G401 (cell line): ENCODE measurements at regions not wholly inside any gene's neighbourhood (a gene's known extent, or its start where the extent isn't known, plus 50 kb on each side); places are given as distances from the start of the nearest gene placed in this dataset.

Experiments used
- DNase-seq: peaks from one replicate; pipeline ENCODE4 v3.0.0-alpha.2; 2015; ENCODE audit warnings: low spot score
- in situ Hi-C: cut with HindIII; loops from 2 replicates; pipeline ENCODE4 v1.10.0; 2016; ENCODE audit warnings: low sequenced_read_pairs, mixed read lengths

DNA sequence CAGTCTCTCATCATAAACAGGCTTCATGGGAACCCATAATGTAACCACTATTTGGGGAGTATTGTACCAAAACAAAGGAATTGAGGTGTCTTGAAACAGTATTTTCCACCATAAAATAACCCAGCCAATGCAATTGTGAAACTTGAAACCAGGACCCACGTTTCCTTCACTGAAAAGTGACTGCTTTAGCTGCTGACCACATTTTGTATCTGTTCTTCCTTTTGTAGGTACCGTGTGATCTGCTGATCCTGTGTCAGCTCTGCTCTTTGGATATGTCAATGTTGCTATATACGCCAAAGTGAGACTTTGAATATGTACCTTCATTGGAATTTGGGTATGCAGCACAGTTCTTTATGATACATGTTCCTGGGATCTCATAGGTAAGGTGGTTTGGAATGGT is 95.1 kb upstream of the CNTN1 start:
- DNase-seq, result no peak
- in situ Hi-C loops, result no loop called here

DNA sequence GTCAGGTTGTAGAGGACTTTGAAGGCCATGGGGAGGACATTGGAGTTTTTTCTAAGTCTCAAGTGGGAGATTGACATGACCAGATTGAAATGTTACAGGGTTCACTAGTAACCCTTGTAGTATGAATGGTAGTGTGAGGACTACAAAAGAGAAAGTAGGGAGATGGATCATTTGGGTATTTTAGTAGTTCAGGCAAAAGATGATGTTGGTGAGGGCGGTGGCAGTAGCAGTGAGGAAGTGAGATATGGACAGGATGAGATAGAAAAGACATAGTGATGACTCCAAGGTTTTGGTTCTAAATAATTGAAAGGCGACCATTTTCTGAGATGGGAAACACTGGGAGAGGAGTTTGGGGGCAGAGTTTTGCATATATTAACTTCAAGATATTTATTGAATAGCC is 94.2 kb upstream of the CNTN1 start:
- in situ Hi-C loops, result no loop called here
- no peak for DNase-seq

DNA sequence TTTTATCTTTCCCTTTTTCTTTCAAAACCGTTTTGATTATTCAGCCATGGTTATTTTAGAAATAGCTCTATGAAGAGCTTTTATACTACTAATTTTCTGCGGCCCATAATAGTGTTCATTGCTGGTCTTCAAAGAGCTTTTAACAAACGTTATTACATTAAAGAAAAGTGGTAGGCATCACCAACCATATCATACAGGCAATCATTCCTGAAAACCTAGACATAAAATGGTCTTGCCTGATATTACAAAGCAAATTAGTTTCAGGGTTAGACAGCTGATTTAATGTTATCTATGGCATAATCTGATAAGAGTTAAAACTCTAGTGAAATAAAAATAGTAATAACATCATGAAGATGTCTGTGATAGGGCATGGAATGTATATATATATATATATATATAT is 89.7 kb upstream of the CNTN1 start:
- no peak for DNase-seq
- in situ Hi-C loops, result no loop called here

DNA sequence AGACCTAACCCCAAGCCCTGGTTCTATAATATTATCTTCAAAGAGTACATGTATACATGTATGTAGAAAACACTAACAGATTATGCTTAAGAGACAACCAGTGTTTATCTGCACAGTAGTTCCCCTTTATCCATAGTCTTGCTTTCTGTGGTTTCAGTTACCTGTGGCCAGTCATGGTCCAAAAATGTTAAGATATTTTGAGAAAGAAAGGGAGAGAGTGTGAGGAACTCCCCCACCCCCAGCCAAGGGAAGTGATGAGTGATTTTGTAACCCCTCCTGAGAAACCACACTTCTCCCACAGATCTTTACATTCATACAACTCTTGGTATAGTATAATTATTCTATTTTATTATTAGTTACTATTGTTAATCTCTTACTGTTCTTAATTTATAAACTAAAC is 77.3 kb upstream of the CNTN1 start:
- no peak for DNase-seq
- in situ Hi-C loops, result no loop called here

DNA sequence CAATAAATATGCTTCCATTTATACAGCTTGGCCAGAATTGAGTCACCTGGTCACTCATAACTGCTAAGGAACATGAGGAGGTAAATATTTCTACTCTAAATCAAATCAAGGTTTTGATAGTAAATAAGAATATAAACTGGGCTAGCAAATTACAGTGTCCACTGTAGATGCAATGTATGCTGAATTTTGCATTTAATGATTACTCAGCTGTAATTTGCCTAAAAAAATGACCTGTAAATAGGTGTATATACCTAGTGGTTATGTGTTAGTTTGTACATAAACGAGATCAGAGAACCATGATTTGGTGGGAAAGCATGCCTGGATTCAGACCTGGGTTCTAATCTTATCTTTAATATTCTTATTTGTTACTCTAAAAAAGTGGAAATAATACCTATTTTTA is 76.6 kb upstream of the CNTN1 start:
- DNase-seq, result no peak
- in situ Hi-C loops, result no loop called here

DNA sequence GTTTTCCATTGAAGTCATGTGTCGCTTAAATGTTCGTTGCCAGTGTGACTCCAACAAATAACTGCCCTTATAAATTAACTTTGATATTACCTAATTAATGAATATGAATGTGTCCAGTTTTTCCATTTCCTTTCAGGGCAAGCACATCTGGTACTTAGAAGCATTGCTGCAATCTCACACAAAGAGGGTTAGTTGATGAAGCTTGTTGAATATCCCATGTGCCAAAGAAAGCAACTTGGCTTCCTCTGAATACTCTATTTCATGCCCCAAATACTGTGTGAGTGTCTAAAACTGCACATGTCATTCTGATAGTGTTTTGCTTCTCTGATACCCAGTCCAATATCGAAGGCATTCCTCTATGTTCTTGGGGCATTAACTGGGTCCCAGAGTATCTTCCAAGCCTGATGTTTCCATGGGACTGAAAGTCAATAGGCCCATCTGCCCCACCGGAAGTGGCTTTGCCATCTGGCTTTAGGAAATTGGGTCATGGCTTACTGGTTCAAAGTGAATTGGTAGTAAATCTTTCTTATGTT is 75.8 kb upstream of the CNTN1 start:
- peak; percentile 28 for DNase-seq
- in situ Hi-C loops, result no loop called here

DNA sequence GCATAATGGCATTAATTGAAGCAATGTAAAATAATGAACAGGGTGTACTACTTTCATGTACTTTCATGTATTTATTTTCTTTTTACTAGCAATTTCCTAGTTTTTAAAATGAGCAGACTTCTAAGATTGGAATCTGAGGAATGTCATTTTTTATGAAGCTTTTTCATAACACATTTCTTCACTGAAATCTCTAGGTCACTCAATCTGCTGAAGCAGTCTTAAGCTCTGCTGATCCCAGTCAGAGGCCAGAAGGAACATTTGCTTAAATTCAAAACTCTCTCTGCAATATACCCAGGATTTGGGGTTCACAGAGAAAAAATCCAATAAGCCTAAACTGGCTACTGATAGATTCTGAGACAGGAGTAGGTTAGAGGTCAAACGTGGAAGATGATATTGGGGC is 73.6 kb upstream of the CNTN1 start:
- in situ Hi-C loops, result no loop called here
- no peak for DNase-seq

DNA sequence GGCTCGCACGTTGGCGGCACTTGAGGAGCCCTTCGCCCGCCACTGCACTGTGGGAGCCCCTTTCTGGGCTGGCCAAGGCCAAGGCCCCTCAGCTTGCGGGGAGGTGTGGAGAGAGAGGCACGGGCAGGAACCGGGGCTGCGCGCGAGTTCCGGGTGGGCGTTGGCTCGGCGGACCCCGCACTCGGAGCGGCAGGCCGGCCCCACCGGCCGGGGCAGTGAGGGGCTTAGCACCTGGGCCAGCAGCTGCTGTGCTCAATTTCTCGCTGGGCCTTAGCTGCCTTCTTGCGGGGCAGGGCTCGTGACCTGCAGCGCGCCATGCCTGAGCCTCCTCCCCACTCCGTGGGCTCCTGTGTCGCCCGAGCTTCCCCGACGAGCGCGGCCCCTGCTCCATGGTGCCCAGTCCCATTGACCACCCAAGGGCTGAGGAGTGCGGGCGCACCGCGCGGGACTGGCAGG is 71.6 kb upstream of the CNTN1 start:
- in situ Hi-C loops, result no loop called here
- no peak for DNase-seq

DNA sequence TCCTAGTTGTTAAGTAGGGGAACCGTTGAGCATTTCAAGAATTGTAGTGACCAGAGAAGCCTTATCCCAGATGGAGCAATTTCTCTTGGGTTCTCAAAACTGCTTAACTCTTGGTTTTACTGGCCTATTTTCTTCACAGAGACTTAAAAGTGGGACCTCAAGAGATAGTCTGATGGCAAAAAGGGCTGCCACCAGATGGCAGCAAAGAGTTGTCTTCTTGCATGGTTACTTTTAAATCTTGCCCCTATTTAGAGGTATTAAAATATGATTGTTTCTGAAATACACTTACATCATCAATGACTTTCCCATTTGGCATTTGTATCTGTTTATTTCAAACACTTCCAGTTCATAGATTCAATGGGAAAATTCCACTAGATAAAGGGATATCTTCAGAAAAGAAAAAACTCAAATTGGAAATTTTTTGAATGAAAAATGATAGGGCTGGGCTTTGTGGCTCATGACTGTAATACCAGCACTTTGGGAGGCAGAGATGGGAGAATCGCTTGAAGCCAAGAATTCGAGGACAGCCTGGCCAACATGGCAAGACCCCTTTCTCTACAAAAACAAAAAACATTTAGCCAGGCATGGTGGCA is 69.9 kb upstream of the CNTN1 start:
- DNase-seq, result peak; percentile 78
- in situ Hi-C loops, result no loop called here

DNA sequence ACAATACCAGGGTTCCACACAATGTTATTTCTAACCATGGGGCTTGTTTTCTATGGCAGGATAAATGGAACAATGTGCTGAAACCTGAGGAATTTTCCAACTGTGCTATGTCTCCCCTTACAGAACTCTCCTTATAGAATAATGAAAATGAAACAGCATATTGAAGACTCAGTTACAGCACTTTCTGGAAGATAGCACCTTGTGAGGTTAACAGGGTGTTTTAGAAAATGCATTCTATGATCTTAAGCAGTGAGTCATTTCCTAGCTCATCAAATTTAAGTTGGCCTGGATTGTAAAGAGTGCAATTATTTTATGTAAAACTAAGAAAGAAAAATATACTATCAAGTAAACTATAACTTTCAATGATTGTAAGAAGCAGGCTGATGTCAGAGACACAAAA is 60.1 kb upstream of the CNTN1 start:
- DNase-seq, result no peak
- in situ Hi-C loops, result no loop called here

DNA sequence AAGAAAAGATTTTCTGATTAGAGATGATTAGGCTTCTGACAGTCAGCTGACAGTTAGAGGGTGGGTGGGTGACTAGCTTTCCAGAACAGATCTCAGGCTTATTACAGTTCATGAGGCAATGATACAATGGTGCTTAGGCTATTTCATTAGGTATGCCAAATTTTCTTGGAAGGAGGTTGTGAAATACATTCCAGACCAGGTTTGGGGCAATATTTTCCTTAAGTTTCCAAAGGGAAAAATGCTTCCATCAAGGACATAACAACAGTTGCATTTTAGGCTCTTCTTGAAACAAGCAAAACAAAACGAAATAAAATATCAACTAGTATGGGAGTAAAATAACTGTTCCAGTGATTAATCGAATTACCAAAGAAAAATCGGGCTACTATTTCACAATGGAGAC is 59.3 kb upstream of the CNTN1 start:
- in situ Hi-C loops, result no loop called here
- no peak for DNase-seq

DNA sequence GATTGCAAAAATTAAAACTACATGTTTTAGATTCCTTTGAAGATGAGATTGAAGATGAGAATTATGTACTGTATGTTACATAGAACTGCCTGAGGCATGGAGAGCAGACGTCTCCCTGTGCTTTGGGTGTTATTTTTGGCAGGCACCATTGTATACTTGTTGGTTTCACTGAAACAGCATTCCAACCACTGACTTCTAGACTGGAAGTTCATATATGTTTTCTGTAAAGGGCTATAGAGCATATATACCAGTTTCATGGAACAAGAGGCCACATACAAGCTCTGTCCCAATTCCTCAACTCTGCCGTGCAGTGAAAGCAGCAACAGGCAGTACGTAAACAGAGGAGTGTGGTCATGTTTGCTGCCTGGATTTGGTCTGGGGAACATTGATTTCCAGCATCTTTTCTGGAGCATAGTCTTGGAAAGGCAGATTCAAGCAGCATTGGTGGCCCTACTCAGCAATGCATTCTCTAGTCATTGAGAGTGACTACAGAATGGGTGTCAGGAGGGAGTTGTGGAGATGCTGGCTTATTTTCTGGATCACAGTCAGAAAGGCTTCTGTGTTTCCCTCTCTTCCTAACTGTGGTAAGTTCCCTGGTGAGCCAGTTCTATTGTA is 57.6 kb upstream of the CNTN1 start:
- in situ Hi-C loops, result no loop called here

DNA sequence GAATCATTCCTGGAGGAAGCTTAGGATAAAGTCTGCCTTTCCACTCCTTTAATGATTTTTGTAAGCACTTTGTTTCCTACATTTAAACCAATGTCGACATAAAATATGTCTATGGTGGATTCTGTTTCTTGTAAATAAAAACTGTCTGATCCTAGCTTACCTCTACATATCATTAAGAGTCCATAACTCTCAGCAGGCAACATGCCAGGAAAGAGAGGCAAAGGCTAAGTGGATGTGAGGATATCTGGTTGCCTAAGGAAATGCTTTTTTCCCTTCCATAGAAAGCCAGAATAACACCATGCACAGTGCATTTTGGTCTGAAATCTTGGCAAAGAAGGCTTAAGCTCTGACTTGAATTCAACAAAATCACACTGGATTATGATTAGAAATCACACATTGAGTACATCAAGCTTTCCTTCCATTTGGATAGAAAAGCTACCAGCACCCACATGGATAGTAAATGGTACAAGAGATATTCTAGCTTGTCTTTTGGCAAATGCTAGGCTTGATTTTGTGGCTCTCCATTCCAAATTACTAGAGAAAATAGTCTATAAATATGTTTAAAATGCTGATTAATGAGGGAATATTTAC is 57.0 kb upstream of the CNTN1 start:
- no peak for DNase-seq
- in situ Hi-C loops, result no loop called here

More for the DNA sequence above, 57.6 kb upstream of the CNTN1 start:
- no peak for DNase-seq
